ENCODE measurements at regions not wholly inside any gene's neighbourhood (a gene's known extent, or its start where the extent isn't known, plus 50 kb on each side); places are given as distances from the start of the nearest gene placed in this dataset.

GRCh38 chr9:116027511-116027910 is 126.1 kb upstream of the PAPPA start:
- WGBS, 2 donors (ENCODE audit: low coverage in 1 of 2) = 22 to 50% methylated on average over 1 of the region's 1 CpG
- Histone ChIP-seq H3K4me3 (no peak overlapping the region), H3K27me3 (no peaks in the 10 kb centered on the region), H3K36me3 (no peaks in the 10 kb centered on the region), H3K27ac (no peak overlapping the region), H3K4me1 (no peaks in the 10 kb centered on the region), H3K9me3 (no peaks in the 10 kb centered on the region)
- TF ChIP-seq POLR2A (IDR thresholded peaks at IDR 0.05) = no peak
- no peak for TF ChIP-seq POLR2AphosphoS5 (IDR thresholded peaks at IDR 0.05)
- no peak for TF ChIP-seq CTCF (IDR thresholded peaks at IDR 0.05)
- no peak for TF ChIP-seq EP300 (IDR thresholded peaks at IDR 0.05)
- no peak for ATAC-seq

DNA sequence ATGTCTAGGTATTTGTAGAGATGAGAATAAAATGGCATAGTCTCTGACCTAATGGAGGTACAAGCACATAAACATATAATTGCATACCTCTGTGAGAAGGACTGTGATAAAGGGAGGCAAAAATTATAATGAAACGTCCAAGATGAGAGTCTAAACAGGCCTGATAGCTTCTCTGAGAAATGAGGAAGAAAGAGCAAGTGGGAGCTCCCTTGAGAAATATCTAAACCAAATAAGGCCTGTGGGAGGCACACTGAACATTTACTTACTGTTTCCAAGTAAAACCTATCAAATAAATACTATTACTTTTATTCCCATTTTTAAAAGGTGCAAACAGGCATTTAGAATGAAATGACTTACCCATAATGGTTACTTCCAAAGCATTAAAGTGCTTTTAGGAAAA is 125.6 kb upstream of the PAPPA start:
- no peaks in the 10 kb centered on the region for H3K27me3 ChIP-seq
- H3K36me3 ChIP-seq = no peaks in the 10 kb centered on the region
- H3K27ac ChIP-seq = no peak overlapping the region
- 29 to 45% methylated on average over 1 of the region's 1 CpG for WGBS, 2 donors (ENCODE audit: low coverage in 1 of 2)
- H3K9me3 ChIP-seq = no peaks in the 10 kb centered on the region
- H3K4me1 ChIP-seq = no peaks in the 10 kb centered on the region
- no peak overlapping the region for H3K4me3 ChIP-seq
- TF ChIP-seq CTCF (IDR thresholded peaks at IDR 0.05) = no peak
- no peak for TF ChIP-seq POLR2AphosphoS5 (IDR thresholded peaks at IDR 0.05)
- TF ChIP-seq POLR2A (IDR thresholded peaks at IDR 0.05) = no peak
- no peak for TF ChIP-seq EP300 (IDR thresholded peaks at IDR 0.05)
- no peak for ATAC-seq

DNA sequence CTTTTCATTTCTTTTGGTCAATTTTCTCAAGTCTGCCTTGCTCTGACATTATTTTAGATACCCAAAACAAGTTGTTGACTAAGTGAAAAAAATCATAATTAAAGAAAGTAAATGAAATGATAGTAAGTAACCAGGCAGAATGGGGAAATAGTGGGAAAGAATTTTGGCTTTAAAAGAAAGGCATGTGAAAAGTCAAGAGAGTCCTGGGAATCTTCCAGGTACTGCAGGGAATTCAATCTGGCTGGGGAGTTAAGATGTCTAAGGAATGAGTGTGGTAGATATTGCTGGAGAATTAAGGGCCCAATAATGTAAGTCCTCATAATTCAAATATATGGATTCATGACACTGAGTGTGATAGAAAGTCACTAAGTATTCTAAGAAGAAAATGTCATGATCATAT is 123.1 kb upstream of the PAPPA start:
- H3K36me3 ChIP-seq = no peaks in the 10 kb centered on the region
- no peak overlapping the region for H3K27ac ChIP-seq
- H3K4me1 ChIP-seq = no peaks in the 10 kb centered on the region
- no peaks in the 10 kb centered on the region for H3K9me3 ChIP-seq
- H3K4me3 ChIP-seq = no peak overlapping the region
- no peak for ATAC-seq
- H3K27me3 ChIP-seq = no peaks in the 10 kb centered on the region
- TF ChIP-seq CTCF (IDR thresholded peaks at IDR 0.05) = no peak
- no peak for TF ChIP-seq EP300 (IDR thresholded peaks at IDR 0.05)
- TF ChIP-seq POLR2A (IDR thresholded peaks at IDR 0.05) = no peak
- TF ChIP-seq POLR2AphosphoS5 (IDR thresholded peaks at IDR 0.05) = no peak

DNA sequence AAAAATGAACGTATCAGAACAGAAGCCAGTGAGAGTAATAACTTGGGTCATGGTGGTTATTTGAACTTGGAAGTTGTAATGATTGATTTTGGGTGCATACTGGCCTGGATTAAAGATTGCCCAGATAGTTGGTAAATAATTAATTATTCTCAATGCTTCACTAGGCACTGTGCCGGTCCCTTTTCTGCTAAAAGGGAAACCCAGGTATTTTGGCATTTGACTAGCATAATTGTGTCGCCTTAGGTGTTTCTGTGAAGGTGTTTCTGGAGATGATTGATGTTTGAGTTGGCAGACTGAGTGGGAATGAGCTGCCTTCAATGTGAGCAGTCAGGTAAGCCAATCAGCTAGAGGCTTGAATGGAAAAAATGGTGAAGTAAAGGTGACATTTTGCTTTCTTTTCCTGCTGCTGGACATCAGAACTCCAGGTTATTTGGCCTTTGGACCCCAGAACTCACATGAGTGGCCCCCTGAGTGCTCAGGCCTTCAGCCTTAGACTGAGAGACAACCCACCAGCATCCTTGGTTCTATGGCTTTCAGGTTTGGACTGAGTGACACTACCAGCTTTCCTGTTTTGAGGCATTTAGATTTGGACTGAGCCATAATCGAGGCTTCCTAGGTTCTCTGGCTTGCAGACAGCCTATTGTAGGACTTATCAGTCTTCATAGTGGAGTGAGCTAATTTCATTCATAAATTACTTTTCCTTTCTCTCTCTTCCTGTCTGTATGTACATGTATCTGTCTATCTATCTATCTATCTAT is 120.7 kb upstream of the PAPPA start:
- Histone ChIP-seq H3K27me3 (no peaks in the 10 kb centered on the region), H3K4me1 (no peaks in the 10 kb centered on the region), H3K9me3 (no peaks in the 10 kb centered on the region), H3K27ac (no peak overlapping the region), H3K4me3 (no peak overlapping the region), H3K36me3 (no peaks in the 10 kb centered on the region)
- no peak for TF ChIP-seq POLR2AphosphoS5 (IDR thresholded peaks at IDR 0.05)
- no peak for TF ChIP-seq POLR2A (IDR thresholded peaks at IDR 0.05)
- no peak for TF ChIP-seq EP300 (IDR thresholded peaks at IDR 0.05)
- no peak for TF ChIP-seq CTCF (IDR thresholded peaks at IDR 0.05)
- no peak for ATAC-seq
- 81 to 94% methylated on average over 2 to 4 of the region's 4 CpGs for WGBS, 2 donors (ENCODE audit: low coverage in 1 of 2)

DNA sequence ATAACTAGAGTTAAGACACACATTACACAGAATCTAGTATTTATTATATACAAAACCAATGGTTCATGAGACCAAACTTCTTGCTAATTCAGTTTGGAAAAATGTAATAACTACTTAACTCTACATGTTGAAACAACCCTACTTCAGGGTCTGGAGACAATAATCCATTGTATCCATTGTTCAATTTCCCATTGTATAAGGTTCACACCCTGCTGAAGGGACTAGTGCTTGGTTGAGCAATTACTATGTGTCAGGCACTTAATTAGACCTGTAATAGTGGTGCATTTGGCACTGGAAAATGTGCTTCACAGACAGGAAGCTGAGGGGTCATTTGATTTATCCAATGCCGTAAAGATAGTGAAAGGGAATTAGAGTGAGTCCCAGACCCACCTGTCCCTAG is 114.3 kb upstream of the PAPPA start:
- Histone ChIP-seq H3K27ac (no peak overlapping the region), H3K4me3 (no peak overlapping the region), H3K27me3 (no peaks in the 10 kb centered on the region), H3K36me3 (no peaks in the 10 kb centered on the region), H3K9me3 (no peaks in the 10 kb centered on the region), H3K4me1 (no peaks in the 10 kb centered on the region)
- no peak for ATAC-seq
- TF ChIP-seq POLR2A (IDR thresholded peaks at IDR 0.05) = no peak
- TF ChIP-seq EP300 (IDR thresholded peaks at IDR 0.05) = no peak
- no peak for TF ChIP-seq CTCF (IDR thresholded peaks at IDR 0.05)
- TF ChIP-seq POLR2AphosphoS5 (IDR thresholded peaks at IDR 0.05) = no peak
- WGBS, 2 donors (ENCODE audit: low coverage in 1 of 2) = 67 to 88% methylated on average over 1 of the region's 1 CpG
